GM23338 (cell line): ENCODE measurements at regions not wholly inside any gene's neighbourhood (a gene's known extent, or its start where the extent isn't known, plus 50 kb on each side); places are given as distances from the start of the nearest gene placed in this dataset.
"Not testable (repeated sequence)": the region's sequence is repeated elsewhere in the genome, so short reads cannot be mapped to it uniquely, and the experiment has no call there.

Experiments
- EZH2 ChIP-seq: fragments of 200-600 bp; sonication (generic); IDR thresholded peaks from one replicate; pipeline ENCODE4 v1.8.0; 2017; ENCODE audit warnings: antibody characterized with exemption, mild to moderate bottlenecking, low read depth; ENCODE audit not compliant: unreplicated experiment
- EZH2phosphoT487 ChIP-seq: fragments of 200-600 bp; sonication (generic); IDR thresholded peaks from one replicate; pipeline ENCODE4 v1.8.1; 2018; ENCODE audit warnings: antibody characterized with exemption; ENCODE audit not compliant: unreplicated experiment
- JUNB ChIP-seq: IDR thresholded peaks from one replicate; pipeline ENCODE4 v1.6.1; 2016; ENCODE audit warnings: antibody characterized with exemption; ENCODE audit not compliant: unreplicated experiment
- NANOG ChIP-seq: IDR thresholded peaks from 2 replicates; pipeline ENCODE4 v1.6.1; 2016; ENCODE audit warnings: antibody characterized with exemption, borderline replicate concordance
- POLR2AphosphoS5 ChIP-seq: IDR thresholded peaks from 2 replicates; pipeline ENCODE4 v1.6.1; 2016; ENCODE audit warnings: antibody characterized with exemption, low read depth
- STAT1 ChIP-seq: IDR thresholded peaks from one replicate; pipeline ENCODE4 v1.6.1; 2016; ENCODE audit warnings: antibody characterized with exemption; ENCODE audit not compliant: unreplicated experiment
- ZNF331 ChIP-seq: fragments of 250-450 bp; sonication (Bioruptor Pico); IDR thresholded peaks from 2 replicates; pipeline ENCODE4 v1.5.0; 2020; ENCODE audit warnings: low read depth, mild to moderate bottlenecking, moderate library complexity
- TF ChIP-seq, protein P1 (sequence below), 2 experiments: fragments of 200-600 bp in 1 of 2; sonication (generic) in 1 of 2; conservative IDR thresholded peaks; 2 replicates each; pipeline versions ENCODE4 v1.5.1 to v1.6.1; 2016 to 2017; ENCODE audit warnings: antibody characterized with exemption in 2 of 2, low read depth in 2 of 2, mild to moderate bottlenecking in 2 of 2, moderate library complexity in 1 of 2
- TF ChIP-seq, protein P2 (sequence below): IDR thresholded peaks from one replicate; pipeline ENCODE4 v1.6.1; 2018; ENCODE audit warnings: antibody characterized with exemption; ENCODE audit not compliant: unreplicated experiment
- TF ChIP-seq, protein P3 (sequence below): fragments of 250-450 bp; sonication (Bioruptor Pico); IDR thresholded peaks from 2 replicates; pipeline ENCODE4 v1.5.0; 2020; ENCODE audit warnings: mild to moderate bottlenecking, moderate library complexity

DNA sequence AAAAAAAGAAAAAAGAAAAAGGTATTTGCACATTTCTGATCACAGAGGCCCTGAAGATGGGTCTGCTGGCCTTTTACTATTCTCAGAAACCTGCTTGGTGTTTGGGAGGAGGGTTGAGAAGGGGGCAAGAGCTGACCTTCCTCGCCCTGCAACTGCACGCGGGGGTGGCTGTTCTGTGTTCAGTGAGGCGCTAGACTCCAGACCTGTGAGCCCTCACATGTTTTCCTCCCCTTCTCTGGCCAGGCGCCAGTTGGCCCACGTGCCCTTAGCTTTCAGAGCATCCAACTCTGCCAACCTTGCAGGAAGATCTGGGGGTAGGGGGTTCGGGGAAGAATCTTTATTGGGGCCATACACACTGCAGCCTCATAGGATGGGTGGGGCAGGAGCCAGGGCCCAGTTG is 123.8 kb downstream of the SEPTIN7 start:
- TF ChIP-seq, protein P1, sequence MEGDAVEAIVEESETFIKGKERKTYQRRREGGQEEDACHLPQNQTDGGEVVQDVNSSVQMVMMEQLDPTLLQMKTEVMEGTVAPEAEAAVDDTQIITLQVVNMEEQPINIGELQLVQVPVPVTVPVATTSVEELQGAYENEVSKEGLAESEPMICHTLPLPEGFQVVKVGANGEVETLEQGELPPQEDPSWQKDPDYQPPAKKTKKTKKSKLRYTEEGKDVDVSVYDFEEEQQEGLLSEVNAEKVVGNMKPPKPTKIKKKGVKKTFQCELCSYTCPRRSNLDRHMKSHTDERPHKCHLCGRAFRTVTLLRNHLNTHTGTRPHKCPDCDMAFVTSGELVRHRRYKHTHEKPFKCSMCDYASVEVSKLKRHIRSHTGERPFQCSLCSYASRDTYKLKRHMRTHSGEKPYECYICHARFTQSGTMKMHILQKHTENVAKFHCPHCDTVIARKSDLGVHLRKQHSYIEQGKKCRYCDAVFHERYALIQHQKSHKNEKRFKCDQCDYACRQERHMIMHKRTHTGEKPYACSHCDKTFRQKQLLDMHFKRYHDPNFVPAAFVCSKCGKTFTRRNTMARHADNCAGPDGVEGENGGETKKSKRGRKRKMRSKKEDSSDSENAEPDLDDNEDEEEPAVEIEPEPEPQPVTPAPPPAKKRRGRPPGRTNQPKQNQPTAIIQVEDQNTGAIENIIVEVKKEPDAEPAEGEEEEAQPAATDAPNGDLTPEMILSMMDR (conservative IDR thresholded peaks at IDR 0.05; ENCODE audit: low read depth in 2 of 2) = not testable (repeated sequence)
- not testable (repeated sequence) for TF ChIP-seq EZH2; POLR2AphosphoS5; EZH2phosphoT487; STAT1; JUNB; NANOG; ZNF331 (CRISPR knock-in tag)
- TF ChIP-seq, protein P2, sequence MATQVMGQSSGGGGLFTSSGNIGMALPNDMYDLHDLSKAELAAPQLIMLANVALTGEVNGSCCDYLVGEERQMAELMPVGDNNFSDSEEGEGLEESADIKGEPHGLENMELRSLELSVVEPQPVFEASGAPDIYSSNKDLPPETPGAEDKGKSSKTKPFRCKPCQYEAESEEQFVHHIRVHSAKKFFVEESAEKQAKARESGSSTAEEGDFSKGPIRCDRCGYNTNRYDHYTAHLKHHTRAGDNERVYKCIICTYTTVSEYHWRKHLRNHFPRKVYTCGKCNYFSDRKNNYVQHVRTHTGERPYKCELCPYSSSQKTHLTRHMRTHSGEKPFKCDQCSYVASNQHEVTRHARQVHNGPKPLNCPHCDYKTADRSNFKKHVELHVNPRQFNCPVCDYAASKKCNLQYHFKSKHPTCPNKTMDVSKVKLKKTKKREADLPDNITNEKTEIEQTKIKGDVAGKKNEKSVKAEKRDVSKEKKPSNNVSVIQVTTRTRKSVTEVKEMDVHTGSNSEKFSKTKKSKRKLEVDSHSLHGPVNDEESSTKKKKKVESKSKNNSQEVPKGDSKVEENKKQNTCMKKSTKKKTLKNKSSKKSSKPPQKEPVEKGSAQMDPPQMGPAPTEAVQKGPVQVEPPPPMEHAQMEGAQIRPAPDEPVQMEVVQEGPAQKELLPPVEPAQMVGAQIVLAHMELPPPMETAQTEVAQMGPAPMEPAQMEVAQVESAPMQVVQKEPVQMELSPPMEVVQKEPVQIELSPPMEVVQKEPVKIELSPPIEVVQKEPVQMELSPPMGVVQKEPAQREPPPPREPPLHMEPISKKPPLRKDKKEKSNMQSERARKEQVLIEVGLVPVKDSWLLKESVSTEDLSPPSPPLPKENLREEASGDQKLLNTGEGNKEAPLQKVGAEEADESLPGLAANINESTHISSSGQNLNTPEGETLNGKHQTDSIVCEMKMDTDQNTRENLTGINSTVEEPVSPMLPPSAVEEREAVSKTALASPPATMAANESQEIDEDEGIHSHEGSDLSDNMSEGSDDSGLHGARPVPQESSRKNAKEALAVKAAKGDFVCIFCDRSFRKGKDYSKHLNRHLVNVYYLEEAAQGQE = not testable (repeated sequence)
- TF ChIP-seq, protein P3, sequence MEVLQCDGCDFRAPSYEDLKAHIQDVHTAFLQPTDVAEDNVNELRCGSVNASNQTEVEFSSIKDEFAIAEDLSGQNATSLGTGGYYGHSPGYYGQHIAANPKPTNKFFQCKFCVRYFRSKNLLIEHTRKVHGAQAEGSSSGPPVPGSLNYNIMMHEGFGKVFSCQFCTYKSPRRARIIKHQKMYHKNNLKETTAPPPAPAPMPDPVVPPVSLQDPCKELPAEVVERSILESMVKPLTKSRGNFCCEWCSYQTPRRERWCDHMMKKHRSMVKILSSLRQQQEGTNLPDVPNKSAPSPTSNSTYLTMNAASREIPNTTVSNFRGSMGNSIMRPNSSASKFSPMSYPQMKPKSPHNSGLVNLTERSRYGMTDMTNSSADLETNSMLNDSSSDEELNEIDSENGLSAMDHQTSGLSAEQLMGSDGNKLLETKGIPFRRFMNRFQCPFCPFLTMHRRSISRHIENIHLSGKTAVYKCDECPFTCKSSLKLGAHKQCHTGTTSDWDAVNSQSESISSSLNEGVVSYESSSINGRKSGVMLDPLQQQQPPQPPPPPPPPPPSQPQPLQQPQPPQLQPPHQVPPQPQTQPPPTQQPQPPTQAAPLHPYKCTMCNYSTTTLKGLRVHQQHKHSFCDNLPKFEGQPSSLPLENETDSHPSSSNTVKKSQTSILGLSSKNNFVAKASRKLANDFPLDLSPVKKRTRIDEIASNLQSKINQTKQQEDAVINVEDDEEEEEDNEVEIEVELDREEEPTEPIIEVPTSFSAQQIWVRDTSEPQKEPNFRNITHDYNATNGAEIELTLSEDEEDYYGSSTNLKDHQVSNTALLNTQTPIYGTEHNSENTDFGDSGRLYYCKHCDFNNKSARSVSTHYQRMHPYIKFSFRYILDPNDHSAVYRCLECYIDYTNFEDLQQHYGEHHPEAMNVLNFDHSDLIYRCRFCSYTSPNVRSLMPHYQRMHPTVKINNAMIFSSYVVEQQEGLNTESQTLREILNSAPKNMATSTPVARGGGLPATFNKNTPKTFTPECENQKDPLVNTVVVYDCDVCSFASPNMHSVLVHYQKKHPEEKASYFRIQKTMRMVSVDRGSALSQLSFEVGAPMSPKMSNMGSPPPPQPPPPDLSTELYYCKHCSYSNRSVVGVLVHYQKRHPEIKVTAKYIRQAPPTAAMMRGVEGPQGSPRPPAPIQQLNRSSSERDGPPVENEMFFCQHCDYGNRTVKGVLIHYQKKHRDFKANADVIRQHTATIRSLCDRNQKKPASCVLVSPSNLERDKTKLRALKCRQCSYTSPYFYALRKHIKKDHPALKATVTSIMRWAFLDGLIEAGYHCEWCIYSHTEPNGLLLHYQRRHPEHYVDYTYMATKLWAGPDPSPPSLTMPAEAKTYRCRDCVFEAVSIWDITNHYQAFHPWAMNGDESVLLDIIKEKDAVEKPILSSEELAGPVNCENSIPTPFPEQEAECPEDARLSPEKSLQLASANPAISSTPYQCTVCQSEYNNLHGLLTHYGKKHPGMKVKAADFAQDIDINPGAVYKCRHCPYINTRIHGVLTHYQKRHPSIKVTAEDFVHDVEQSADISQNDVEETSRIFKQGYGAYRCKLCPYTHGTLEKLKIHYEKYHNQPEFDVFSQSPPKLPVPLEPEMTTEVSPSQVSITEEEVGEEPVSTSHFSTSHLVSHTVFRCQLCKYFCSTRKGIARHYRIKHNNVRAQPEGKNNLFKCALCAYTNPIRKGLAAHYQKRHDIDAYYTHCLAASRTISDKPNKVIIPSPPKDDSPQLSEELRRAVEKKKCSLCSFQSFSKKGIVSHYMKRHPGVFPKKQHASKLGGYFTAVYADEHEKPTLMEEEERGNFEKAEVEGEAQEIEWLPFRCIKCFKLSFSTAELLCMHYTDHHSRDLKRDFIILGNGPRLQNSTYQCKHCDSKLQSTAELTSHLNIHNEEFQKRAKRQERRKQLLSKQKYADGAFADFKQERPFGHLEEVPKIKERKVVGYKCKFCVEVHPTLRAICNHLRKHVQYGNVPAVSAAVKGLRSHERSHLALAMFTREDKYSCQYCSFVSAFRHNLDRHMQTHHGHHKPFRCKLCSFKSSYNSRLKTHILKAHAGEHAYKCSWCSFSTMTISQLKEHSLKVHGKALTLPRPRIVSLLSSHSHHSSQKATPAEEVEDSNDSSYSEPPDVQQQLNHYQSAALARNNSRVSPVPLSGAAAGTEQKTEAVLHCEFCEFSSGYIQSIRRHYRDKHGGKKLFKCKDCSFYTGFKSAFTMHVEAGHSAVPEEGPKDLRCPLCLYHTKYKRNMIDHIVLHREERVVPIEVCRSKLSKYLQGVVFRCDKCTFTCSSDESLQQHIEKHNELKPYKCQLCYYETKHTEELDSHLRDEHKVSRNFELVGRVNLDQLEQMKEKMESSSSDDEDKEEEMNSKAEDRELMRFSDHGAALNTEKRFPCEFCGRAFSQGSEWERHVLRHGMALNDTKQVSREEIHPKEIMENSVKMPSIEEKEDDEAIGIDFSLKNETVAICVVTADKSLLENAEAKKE (CRISPR knock-in tag) = not testable (repeated sequence)
